SU-DHL-6 (cell line): ENCODE measurements at regions not wholly inside any gene's neighbourhood (a gene's known extent, or its start where the extent isn't known, plus 50 kb on each side); places are given as distances from the start of the nearest gene placed in this dataset.

Experiments used
- H2AFZ ChIP-seq: fragments of 200-600 bp; sonication (generic); 2 replicates; pipeline ENCODE4 v1.6.1; 2014; ENCODE audit warnings: low read depth, mild to moderate bottlenecking, moderate library complexity, mixed read lengths, antibody characterized with exemption, low read length; ENCODE audit not compliant: severe bottlenecking
- H3F3A ChIP-seq: fragments of 200-600 bp; shearing (Covaris generic); 2 replicates; pipeline ENCODE4 v1.6.0; 2016; ENCODE audit warnings: antibody characterized with exemption, mild to moderate bottlenecking; ENCODE audit not compliant: insufficient read depth
- H3K27ac ChIP-seq: fragments of 200-600 bp; sonication (generic); 2 replicates; pipeline ENCODE4 v1.5.1; 2016; ENCODE audit warnings: low read depth, mild to moderate bottlenecking, low read length, moderate library complexity, mixed read lengths
- H3K27me3 ChIP-seq: fragments of 200-600 bp; sonication (generic), shearing (Covaris generic); 2 replicates; pipeline ENCODE4 v1.6.0; 2014; ENCODE audit warnings: mild to moderate bottlenecking, low read length
- H3K36me3 ChIP-seq: fragments of 200-600 bp; sonication (generic); 2 replicates; pipeline ENCODE4 v1.6.1; 2014; ENCODE audit warnings: mild to moderate bottlenecking, low read length, mixed read lengths
- H3K4me2 ChIP-seq: fragments of 300-600, 200-600 bp; shearing (Covaris generic), sonication (generic); 2 replicates; pipeline ENCODE4 v1.6.0; 2014; ENCODE audit warnings: low read length, low read depth, mild to moderate bottlenecking; ENCODE audit not compliant: poor library complexity, severe bottlenecking
- H3K4me3 ChIP-seq: fragments of 200-600 bp; sonication (generic); 2 replicates; pipeline ENCODE4 v1.5.1; 2014; ENCODE audit warnings: antibody characterized with exemption, low read length, mild to moderate bottlenecking, mixed read lengths; ENCODE audit not compliant: insufficient read depth, poor library complexity, severe bottlenecking
- H3K79me2 ChIP-seq: fragments of 200-600 bp; sonication (generic); 2 replicates; pipeline ENCODE4 v1.6.1; 2014; ENCODE audit warnings: mild to moderate bottlenecking, low read length, moderate library complexity; ENCODE audit not compliant: insufficient read depth
- H3K9ac ChIP-seq: fragments of 200-600 bp; sonication (generic); 2 replicates; pipeline ENCODE4 v1.7.0; 2014; ENCODE audit warnings: mild to moderate bottlenecking, low read length
- H3K9me2 ChIP-seq: fragments of 200-600 bp; sonication (generic); replicated peaks from 2 replicates; pipeline ENCODE4 v1.6.1; 2014; ENCODE audit warnings: low read length; ENCODE audit not compliant: insufficient read depth
- H3K9me3 ChIP-seq: fragments of 200-600 bp; sonication (generic); 2 replicates; pipeline ENCODE4 v1.6.1; 2014; ENCODE audit warnings: low read length, mixed read lengths; ENCODE audit not compliant: insufficient read depth
- H4K20me1 ChIP-seq: fragments of 200-600 bp; sonication (generic); 2 replicates; pipeline ENCODE4 v1.6.1; 2014; ENCODE audit warnings: low read depth, mild to moderate bottlenecking, antibody characterized with exemption, low read length, moderate library complexity, mixed read lengths
- EZH2phosphoT487 ChIP-seq: fragments of 200-600 bp; sonication (generic), shearing (Covaris generic); conservative IDR thresholded peaks from 2 replicates; pipeline ENCODE4 v1.6.1; 2018; ENCODE audit warnings: mild to moderate bottlenecking, antibody characterized with exemption, low read length, moderate library complexity, mixed read lengths
- TF ChIP-seq, protein P1 (sequence below): fragments of 200-600 bp; sonication (generic); IDR thresholded peaks from one replicate; pipeline ENCODE4 v1.5.1; 2017; ENCODE audit warnings: antibody characterized with exemption, mild to moderate bottlenecking, low read length, moderate library complexity; ENCODE audit not compliant: insufficient read depth, poor library complexity, severe bottlenecking

DNA sequence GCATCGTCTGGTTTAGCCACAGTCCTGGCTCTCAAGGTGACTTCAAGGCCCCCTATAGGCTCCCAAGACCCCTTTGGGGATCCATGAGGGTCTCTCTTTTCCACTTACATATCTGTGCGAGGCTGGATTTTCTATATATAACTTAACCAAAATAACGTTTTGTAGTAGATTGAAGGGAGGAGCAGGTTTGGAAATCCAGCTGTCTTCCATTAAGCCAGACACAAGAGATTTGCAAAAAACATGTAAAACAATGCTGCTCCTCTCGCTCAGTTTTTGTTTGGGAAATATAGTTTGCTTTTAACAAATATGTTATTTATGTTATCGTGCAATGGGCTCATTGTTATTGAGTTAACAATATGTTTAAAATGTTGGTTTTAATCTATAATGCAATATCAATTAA lies 811.2 kb downstream of the TYW1 start:
- Histone ChIP-seq H4K20me1 (no peaks in the 10 kb centered on the region), H3K9ac (no peak overlapping the region), H3K4me3 (no peak overlapping the region), H3K36me3 (no peaks in the 10 kb centered on the region), H3K9me3 (no peaks in the 10 kb centered on the region), H3K4me2 (no peak overlapping the region), H2AFZ (no peak overlapping the region), H3K79me2 (no peaks in the 10 kb centered on the region), H3K27me3 (no peaks in the 10 kb centered on the region), H3K9me2 (no peaks in the 10 kb centered on the region), H3K27ac (no peak overlapping the region), H3F3A (no peaks in the 10 kb centered on the region)
- TF ChIP-seq, protein P1, sequence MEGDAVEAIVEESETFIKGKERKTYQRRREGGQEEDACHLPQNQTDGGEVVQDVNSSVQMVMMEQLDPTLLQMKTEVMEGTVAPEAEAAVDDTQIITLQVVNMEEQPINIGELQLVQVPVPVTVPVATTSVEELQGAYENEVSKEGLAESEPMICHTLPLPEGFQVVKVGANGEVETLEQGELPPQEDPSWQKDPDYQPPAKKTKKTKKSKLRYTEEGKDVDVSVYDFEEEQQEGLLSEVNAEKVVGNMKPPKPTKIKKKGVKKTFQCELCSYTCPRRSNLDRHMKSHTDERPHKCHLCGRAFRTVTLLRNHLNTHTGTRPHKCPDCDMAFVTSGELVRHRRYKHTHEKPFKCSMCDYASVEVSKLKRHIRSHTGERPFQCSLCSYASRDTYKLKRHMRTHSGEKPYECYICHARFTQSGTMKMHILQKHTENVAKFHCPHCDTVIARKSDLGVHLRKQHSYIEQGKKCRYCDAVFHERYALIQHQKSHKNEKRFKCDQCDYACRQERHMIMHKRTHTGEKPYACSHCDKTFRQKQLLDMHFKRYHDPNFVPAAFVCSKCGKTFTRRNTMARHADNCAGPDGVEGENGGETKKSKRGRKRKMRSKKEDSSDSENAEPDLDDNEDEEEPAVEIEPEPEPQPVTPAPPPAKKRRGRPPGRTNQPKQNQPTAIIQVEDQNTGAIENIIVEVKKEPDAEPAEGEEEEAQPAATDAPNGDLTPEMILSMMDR = no peak
- no peak for TF ChIP-seq EZH2phosphoT487

DNA sequence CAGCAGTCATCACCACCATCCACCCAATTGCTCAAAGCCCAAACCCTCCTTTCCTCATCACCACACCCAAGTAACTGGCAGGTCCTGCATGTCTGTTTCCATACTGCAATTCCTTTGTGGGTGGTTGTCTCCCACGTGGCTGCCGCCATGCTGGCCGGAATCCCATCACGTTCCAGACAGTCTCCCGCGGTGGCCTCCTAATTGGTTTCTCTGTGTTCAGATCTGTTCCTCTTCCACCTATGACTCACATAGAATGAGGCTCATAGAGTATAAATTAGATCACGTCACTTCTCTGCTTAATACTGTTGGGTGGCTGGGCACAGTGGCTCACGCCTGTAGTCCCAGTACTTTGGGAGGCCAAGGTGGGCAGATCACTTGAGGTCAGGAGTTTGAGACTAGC lies 813.0 kb downstream of the TYW1 start:
- H3K36me3 ChIP-seq = no peaks in the 10 kb centered on the region
- H3K4me2 ChIP-seq = no peak overlapping the region
- H3K9me2 ChIP-seq = no peaks in the 10 kb centered on the region
- H3F3A ChIP-seq = no peaks in the 10 kb centered on the region
- TF ChIP-seq, protein P1 = no peak
- no peak for TF ChIP-seq EZH2phosphoT487
- H4K20me1 ChIP-seq = no peaks in the 10 kb centered on the region
- no peak overlapping the region for H2AFZ ChIP-seq
- H3K27me3 ChIP-seq = no peaks in the 10 kb centered on the region
- H3K9ac ChIP-seq = no peak overlapping the region
- H3K27ac ChIP-seq = no peak overlapping the region
- H3K9me3 ChIP-seq = no peaks in the 10 kb centered on the region
- H3K4me3 ChIP-seq = no peak overlapping the region
- no peaks in the 10 kb centered on the region for H3K79me2 ChIP-seq

DNA sequence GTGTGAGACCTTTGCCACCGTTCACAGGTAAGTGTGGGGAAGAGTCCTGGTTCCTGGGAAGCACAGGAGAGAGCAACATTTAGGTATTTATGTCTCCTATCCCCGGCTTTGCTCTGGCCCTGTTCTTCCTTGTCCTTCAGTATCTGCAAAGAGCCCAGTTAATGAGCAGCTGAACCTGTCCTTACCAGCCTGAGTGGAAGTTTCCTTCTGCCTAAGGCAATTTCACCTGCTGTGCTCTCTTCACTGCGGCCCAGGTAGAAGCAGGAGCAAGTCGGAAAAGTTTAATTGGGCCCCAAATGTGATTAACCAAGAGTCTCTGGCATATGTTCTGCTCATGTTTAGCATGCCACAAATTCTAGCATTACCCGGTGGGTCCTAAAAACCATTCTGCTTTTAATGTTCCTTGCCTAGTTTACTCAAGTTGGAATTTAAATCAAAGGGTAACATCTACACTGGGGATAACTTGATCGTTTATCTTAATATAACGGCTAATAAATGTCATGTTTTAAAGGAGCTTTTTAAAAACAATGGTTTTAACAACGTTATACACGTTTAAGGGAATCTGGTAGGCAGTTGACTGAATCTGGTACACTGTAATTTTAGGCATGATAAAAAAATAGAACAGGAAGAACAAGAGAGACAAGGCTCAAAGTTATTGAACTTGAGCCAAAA lies 817.1 kb downstream of the TYW1 start:
- no peak overlapping the region for H3K27ac ChIP-seq
- H3K36me3 ChIP-seq = no peaks in the 10 kb centered on the region
- TF ChIP-seq, protein P1 = no peak
- no peak for TF ChIP-seq EZH2phosphoT487

More for the DNA sequence above, 817.1 kb downstream of the TYW1 start:
- no peaks in the 10 kb centered on the region for H3F3A ChIP-seq
- H3K9me2 ChIP-seq = no peaks in the 10 kb centered on the region
- H3K9ac ChIP-seq = no peak overlapping the region
- H3K27me3 ChIP-seq = no peaks in the 10 kb centered on the region
- no peaks in the 10 kb centered on the region for H3K9me3 ChIP-seq
- H2AFZ ChIP-seq = no peak overlapping the region
- no peaks in the 10 kb centered on the region for H3K79me2 ChIP-seq
- no peak overlapping the region for H3K4me2 ChIP-seq
- H3K4me3 ChIP-seq = no peak overlapping the region
- no peaks in the 10 kb centered on the region for H4K20me1 ChIP-seq
